HCT116 (cell line): ENCODE measurements at regions not wholly inside any gene's neighbourhood (a gene's known extent, or its start where the extent isn't known, plus 50 kb on each side); places are given as distances from the start of the nearest gene placed in this dataset.

ENCODE experiments used
- CEBPB ChIP-seq: IDR thresholded peaks from 2 replicates; pipeline ENCODE4 v1.6.1; 2012; ENCODE audit warnings: low read depth
- YY1 ChIP-seq: IDR thresholded peaks from 2 replicates; pipeline ENCODE4 v1.6.1; 2011; ENCODE audit warnings: low read length, low read depth, moderate library complexity, mild to moderate bottlenecking; ENCODE audit not compliant: insufficient replicate concordance; ENCODE audit errors: extremely low read depth

DNA sequence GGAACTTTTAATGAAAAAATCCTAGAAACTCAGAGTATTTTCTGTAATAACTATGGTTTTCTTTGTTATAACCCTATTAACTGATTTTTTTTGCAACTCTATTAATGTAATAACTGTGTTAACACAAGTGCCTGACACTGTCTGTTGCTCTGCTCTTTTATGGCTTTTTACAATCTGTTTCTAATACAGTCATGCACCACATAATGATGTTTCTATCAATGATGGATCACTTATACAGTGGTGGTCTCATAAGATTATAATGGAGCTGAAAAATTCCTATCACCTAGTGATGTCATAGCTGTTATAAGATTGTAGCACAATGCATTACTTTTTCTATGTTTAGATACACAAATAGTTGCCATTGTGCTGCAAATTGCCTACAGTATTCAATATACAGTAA, 123.1 kb upstream of the SV2C start:
- no peak for TF ChIP-seq YY1
- no peak for TF ChIP-seq CEBPB
